CD4-positive, alpha-beta T cell treated with Interleukin-12 subunit alpha and Interleukin-12 subunit beta, for 1 hour (primary cell): ENCODE measurements at regions not wholly inside any gene's neighbourhood (a gene's known extent, or its start where the extent isn't known, plus 50 kb on each side); places are given as distances from the start of the nearest gene placed in this dataset.
"Not testable (repeated sequence)": the region's sequence is repeated elsewhere in the genome, so short reads cannot be mapped to it uniquely, and the experiment has no call there.

Experiments used
- DNase-seq: peaks from one replicate; pipeline ENCODE4 v3.0.0-alpha.2; 2020

DNA sequence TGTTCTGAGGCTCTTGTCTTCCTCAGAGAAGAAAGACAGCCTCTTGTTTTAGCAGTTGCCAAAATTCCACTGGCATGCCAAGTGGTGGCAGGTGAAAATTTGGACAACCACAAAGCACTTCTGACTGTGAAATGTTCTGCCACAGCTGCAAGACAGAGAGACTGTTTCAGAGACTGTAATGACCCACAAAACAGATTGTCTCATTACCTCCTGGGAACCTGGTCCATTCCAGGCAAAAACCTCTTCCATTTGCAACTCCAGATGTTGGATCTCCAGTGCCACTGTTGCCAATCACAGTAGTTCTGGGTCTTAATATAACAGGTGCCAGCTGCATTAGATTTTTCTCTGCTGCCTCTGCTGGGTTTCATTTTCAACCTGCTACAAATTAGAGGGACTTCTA is 911.5 kb downstream of the UQCRFS1 start:
- no peak for DNase-seq

DNA sequence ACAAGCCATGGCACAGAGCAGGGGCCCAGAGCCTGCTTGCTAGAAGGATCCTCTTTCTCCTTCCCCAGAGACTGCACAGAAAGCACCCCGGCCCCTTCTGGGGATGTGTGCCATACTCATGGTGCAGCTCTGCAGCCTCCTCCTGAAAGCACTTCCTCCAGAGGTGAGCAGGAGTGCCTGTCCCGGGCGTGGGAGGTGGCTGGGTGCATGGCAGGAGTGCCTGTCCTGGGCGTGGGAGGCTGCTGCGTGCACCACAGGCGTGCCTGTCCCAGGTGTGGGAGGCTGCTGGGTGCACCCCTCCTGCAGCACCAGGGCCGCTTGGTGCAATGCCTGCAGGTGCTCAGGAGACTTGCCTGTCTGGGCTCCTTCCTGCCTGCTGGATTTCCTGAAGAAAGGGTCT is 913.3 kb downstream of the UQCRFS1 start:
- DNase-seq = no peak

DNA sequence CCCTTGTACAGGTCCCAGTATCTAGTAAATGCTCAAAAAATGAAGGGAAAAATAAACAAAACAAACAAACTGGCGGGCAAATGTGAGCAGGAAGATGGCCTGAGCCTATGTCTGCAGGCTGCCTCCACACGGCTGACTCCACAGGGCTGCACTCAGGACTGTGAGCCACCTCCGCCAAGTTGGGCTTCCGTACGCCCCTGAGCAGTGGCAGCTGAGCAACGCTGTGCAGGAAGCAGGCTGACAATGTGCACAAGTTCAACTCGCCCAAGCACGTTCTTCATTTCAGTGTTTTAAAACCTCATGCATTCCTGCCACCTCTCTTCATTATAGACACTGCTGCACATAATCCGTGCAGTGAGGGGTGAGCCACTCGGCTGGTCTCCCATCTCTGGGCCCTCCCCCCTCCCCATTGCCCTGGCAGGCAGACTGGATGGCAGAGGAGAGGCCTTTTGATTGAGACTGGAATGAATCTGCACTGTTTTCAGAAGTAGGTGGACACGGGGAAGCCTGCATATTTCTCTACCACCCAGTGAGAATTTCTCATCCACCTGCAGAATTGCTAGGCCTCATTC is 915.3 kb downstream of the UQCRFS1 start:
- DNase-seq = no peak

DNA sequence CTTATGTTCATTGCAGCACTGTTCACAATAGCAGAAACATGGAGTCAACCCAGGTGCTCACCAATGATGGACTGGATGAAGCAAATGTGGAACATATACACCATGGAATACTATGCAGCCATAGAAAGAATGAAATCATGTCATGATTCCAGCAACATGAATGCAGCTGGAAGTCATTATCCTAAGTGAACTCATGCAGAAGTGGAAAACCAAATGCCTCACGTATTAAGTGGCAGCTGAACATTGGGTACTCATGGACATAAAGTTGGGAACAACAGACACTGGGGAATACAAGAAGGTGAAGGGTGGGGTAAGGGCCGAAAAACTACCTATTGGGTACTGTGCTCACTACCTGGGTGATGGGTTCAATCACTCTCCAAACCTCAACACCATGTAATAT is 915.9 kb downstream of the UQCRFS1 start:
- DNase-seq = no peak

DNA sequence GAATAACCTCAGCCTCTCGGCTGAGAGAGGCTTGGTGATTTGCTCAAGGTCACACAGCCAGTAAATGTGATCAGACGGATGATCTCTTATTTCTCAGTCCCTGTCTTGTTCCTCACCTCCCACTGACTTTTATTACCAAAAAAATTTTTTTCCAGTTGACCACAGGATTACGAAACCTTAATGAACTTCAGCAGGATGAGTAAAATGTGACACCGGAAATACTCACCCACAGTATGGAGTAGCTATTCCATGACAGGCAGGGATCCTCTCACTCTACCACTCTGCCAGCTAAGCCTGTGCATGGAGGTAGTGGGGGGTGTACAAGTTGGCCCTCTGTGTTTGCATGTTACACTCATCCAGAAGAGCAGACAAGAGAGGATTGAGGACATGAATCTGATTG is 916.4 kb downstream of the UQCRFS1 start:
- DNase-seq = no peak

DNA sequence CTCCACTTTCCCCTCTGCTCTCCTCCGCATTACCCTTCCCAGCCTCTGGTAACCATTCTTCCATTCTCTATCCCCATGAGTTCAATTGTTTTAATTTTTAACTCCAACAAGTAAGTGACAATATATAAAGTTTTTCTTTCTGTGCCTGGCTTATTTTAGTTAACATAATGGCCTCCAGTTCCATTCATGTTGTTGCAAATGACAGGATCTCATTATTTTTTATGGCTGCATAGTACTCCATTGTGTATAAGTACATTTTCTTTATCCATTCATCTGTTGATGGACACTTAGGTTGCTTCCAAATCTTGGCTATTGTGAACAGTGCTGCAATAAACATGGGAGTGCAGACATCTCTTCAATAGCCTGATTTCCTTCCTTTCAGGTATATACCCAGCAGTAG is 918.0 kb downstream of the UQCRFS1 start:
- not testable (repeated sequence) for DNase-seq

DNA sequence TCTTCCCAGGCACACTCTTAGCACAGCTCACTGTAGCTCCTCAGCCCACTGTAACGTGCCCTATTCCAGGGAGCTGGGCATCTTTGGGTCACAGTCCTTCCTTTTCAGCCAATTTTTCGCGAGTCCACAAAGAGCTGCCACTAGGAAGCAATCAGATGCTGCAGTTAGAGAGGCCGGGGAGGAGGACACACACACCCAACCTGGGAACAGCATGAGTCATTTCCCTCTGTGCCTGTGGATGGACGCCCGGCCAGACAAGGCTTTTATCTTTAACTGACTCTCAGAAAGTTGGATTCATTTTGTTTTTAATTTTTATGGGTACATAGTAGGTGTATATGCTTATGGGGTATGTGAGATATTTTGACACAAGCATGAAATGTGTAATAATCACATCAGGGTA is 918.6 kb downstream of the UQCRFS1 start:
- DNase-seq = no peak

DNA sequence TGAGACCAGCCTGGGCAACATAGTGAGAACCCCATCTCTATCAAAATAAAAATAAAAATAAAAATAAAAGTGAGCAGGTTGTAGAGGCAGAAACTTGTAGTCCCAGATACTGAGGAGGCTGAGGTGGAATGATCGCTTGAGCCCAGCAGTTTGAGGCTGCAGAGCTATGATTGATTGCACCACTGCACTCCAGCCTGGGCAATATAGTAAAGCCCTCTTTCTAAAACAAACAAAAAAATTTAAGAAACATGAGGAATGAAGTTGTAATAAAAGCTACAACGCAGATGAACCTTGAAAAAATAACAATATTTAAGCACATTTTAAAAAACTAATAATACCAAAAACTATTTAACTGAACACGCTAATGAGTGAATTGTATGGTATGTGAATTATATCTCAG is 919.3 kb downstream of the UQCRFS1 start:
- no peak for DNase-seq

DNA sequence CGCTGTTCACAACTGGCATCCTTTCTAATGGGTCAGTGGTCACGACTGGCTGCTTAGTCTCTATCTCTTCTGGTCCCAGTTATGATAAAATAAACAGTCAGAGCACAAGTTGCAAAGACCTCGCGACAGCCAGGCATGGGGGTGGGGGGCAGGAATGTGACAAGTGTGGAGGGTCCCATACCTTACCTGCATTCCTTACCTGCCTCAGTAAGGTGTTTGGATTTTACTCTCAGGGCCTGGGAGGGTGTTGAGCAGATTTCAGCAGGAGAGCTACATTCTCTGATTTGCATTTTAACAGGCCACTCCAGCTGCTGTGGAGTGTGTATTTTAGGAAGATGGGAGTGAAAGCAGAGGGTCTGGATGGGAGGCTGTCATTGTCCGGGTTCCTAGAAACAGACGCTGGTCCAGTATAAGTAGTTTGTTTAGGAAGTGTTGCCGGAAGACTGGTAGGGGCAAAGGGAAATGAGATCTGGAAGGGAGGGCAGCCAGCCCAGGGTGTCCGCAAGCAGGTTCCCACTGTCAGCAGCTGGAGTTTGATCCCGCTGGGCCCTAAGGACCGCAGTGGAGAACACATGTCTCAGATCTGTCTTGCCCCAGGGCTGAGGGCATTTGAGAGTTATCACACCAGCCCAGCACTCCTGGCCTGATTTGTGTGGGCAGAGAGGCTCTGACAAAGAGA is 920.0 kb downstream of the UQCRFS1 start:
- no peak for DNase-seq

DNA sequence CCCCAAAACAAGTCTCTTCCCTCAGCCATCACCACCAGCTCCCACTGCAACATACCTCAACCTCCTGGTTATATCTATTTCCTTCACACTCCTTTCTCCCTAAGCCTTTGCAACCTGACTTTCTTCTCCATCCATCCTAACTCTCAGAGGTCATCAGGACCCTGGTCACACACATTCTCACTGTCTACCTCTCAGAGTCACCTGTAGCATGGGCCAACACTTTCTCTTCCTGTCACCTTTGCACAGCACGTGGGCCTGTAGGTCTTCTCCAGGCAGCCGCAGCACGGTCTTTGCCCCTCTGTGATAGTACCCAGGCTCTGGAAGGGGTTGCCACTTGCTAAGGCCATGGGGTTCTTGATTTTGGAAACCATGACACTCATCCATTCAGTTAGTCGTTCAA is 921.1 kb downstream of the UQCRFS1 start:
- no peak for DNase-seq

DNA sequence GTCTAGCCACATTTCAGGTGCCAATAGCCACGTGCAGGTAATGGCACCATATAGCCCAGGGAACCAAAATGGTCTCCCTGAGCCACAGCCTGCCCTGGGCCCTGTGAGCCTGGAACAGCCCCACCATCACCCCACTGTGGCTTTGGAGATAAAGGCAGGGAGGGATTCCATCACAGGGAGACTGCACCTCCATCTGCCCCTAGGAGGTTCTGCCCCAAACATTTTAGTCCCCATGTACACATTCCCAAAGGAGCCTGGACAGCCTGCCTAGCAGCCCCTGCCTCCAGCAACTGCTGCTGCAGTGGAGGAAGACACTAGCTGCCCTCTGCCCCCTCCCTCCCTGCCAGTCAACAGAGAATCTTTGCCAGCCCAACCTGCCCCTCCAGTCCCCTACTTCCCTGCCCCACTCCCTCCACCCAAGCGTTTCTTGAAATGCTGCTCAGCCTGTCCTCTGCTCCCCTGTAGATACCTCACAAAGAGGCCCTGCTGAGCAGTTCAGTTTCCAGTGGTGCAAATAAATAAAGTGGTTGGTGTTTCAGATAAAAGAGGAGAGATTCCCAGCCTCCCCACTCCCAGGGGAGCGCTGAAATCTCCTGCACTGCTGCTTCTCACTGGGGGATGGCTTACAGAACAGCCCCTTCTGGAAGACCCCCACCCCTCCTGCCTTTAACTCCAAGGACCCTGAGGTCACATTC is 921.8 kb downstream of the UQCRFS1 start:
- DNase-seq = no peak

DNA sequence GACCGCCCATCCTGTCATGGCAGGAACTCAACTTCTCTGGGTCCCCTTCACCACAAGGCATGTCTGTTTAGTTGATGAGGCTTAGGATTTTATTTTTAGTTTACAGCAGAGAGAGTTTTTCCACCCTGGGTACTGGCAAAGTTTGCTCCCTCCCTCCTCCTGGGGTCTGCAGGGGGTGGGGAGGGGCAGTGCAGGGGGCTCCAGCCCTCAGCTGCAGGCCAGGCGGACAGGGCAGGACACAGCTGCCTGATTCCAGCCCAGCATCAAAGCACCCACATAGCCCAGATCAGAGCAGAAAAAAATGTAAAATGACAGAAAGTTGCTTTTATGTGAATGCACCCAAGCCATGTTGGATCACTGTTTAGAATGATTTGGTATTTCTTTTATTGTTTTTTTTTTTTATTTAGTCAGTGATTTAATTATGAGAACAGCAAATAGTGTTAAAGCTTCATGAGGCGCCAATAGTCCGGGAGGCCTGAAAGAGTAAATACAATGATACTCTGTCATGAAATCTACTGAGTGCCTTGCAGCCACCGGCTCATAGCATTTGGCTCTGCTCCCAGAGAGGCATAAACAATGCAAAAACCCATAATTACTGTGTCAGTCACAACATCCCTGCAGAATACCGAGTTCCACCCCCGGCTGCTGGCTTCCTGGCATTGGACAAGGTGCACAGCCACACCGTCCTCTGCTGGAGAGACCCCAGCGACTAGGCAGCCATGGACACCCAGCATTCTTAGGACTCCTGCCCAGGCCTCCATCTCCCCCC is 923.5 kb downstream of the UQCRFS1 start:
- no peak for DNase-seq

DNA sequence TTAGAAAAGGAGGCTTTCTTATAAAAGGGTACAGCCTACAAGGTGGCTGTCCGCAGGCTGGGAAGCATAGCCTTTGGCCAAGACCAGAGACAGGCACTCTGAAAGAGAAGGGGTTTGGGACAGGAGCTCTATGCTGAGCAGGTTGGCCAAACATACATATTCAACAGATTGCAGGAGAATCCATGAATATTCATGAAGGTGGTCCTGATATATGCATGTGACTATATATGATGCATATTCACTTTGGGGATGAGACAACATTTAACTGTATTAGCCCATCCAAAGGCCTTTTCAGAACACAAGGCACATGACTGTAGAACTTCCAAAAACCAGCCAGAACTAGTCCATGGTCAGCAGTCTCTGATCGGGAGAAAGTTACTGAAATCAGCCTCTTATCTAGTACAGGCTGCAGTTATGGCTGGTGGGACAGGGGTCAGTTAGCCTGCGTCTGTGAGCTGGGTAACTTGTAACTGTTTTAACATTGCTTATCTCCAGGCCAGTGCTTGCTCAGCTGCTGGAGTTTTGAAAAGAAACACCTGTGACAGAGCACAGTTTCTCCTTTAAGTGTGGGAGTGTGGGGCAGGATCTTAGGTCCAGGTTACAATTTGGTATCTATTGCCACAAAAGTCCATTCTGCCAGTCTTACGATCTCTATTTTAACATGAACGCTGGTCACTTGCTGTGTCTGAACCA is 924.2 kb downstream of the UQCRFS1 start:
- no peak for DNase-seq

DNA sequence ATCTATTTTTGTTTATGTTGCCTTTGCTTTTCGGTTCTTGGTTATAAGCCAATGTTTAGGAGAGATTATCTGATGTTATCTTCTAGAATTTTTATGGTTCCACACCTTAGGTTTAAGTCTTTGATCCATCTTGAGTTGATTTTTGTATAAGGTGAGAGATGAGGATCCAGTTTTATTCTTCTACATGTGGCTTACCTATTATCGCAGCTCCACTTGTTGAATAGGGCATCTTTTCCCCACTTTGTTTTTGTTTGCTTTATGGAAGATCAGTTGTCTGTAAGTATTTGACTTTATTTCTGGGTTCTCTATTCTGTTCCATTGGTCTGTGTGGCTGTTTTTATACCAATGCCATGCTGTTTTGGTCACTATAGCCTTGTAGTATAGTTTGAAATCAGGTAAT is 927.0 kb downstream of the UQCRFS1 start:
- DNase-seq = no peak

DNA sequence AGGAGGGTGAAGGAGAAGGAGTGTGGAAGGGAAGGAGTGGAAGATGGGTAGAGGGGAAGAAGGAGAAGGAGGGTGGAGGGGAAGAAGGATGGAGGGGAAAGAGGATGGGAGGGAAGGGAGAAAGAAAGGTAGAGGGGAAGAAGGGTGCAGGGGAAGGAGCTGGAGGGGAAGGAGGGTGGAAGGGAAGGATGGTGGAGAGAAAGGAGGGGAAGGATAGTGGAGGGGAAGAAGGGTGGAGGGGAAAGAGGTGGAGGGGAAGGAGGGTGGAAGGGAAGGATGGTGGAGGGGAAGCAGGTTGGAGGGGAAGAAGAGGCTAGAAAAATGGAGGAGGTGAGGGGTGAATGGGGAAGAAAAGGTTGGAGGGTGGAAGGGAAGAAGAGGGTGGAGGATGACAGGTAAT is 927.9 kb downstream of the UQCRFS1 start:
- no peak for DNase-seq

DNA sequence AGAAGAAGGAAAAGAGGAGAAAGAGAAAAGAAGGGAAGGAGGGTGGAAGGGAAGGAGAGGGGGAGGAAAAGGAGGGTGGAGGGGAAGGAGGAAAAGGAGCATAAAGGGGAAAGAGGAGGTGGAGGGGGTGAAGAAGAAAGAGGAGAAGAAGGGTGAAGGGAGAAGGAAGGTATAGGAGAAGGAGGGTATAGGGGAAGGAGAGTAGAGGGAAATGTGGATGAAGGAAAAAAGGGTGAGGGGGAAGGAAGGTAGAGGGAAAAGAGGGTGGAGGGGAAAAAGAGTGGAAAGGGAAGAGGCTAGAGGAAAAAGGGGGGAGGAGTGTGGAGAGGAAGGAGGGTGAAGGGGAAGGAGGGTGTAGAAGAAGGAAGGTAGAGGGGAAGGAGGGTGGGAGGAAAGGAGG is 928.6 kb downstream of the UQCRFS1 start:
- DNase-seq = no peak

DNA sequence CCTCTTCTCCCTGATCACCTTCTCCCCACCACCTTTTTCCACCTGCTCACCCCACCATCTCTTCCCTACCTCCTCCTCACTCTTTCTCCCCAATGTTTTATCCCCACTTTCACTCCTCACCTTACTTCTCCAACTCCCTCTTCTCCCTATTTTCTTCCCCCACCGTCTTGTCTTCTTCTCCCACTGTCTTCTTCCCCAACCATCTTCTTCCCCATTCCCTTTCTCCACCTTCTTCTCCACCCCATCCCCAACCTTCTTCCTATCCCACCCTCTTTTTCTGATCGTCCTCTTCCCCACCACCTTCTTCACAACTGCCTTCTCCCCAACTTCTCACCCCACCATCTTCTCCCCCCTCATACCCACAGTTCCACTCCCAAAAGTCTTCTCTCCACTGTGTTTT is 929.4 kb downstream of the UQCRFS1 start:
- no peak for DNase-seq

DNA sequence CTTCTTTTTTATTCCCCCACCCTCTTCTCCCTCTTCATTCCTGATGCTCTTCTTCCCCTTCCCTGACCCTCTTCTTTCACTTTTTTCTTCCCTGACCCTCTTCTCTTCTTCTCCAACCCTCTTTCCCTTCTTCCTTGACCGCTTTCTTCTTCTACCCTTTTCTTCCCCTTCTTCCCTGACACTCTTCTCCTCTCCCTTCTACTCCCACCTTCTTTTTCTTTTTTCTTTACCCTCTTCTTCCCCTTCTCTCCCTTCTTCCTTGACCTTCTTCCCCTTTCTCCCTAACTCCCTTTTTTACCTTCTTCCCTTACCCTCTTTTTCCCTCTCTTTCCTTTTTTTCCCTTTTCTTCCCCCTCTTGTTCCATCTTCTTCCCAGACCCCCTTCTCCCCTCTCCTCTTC is 931.3 kb downstream of the UQCRFS1 start:
- no peak for DNase-seq

DNA sequence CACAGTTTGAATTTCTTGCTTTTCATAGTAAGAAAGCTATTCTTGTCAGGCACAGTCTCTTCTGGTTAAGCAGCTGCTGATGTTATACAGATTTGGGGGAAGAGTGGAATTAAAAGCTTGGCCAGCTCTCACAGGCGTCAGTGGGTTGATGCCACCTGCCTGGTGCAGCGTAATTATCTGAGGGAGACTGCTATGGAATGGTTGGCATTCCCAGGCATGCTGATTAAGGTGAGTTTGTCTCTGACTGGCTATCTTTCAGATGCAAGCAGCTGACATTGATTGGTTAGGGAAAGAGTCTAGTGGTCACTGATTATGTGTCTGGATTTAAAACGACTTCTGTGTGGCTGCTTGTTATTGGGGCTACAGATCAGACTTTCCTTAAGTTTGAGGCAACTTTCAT is 948.4 kb downstream of the UQCRFS1 start:
- DNase-seq = no peak

DNA sequence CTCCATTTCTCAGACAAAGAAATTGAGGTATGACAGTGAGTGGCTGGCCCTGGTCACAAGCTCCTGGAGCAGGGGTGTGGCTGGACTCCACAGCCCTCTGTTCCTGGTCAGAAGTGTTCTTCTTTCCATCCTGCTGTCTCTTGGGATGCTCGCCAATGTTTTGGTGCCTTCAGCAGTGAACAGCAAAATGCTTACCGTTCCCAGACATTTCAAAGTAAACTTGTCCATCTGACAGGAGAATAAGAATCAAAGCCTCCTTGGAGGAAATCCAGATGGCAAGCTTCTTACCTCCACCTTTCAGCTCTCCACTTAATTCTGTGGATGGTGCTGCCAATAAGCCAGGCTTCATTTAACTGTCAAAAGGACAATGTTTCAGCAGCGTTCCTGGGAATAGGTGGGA is 954.1 kb downstream of the UQCRFS1 start:
- no peak for DNase-seq

DNA sequence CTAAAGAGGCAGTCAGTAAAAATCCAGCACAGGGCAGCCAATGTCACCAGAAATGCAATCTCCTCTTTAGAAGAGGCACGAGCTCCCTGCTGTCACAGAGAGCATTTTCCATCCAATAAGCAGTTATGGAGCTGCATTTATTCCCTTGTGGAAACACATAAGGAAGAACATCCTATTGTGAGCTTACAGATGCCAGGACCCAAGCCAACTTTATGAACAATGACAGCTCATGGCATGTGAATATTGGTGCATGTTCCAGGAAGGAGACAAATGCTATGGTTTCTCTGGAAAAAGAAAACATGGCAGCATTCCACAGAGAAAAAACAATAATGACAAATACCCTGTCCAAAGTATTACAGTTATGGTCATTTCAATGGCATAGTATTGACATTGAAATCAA is 955.6 kb downstream of the UQCRFS1 start:
- no peak for DNase-seq

DNA sequence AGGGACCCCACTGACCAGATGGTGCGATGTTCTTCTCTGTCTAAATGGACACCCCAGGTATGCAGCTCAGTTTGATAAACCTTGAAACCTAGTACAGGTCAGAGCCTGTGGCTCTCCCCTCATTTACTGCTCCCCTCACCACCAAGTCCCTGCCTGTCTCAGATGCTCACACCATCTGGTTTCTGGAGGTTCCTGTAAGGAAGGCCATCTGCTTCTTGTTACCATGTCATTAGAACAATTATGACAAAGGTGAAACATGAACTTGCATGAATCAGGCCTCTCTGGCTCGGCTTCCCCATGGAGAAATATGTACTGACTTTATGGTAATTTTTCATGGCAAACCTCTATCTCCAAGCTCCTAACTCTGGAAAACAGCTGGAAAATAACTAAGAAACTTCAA is 965.7 kb downstream of the UQCRFS1 start:
- no peak for DNase-seq

DNA sequence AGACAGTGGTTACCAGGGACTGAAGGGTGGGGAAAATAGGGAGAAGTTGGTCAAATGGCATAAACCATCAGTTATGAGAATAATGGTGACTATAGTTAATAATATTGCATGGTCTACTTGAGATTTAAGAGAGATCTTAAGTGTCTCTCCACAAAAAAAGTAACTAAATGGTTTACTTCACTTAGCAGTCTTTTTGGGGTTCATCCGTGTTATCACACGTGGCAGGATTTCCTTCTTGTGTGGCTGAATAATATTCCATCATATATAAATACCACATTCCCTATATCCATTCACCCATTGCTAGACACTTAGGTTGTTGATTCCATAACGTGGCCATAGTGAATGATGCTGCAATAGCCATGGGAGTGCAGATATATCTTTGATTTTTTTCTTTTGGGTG is 967.0 kb downstream of the UQCRFS1 start:
- no peak for DNase-seq
